K562 (cell line): ENCODE measurements at regions not wholly inside any gene's neighbourhood (a gene's known extent, or its start where the extent isn't known, plus 50 kb on each side); places are given as distances from the start of the nearest gene placed in this dataset.

Experiments
- ATAC-seq: fragments of 200-7000 bp; cut with Tn5 transposase; 3 replicates; pipeline ENCODE4 v1.9.1; 2020; ENCODE audit warnings: moderate library complexity
- BruUV-seq: library from RNA; stranded (reverse); fragments of 400-500 nt; replicated peaks from 2 replicates; lab custom pipeline; 2021; lab: Mats Ljungman, UMichigan
- CTCF ChIA-PET: fragments of 300-600 bp; formaldehyde crosslinking; extraction: SDS; loops from one replicate; lab custom pipeline; 2021; ENCODE audit warnings: low intra/inter-chr PET ratio; lab: Yijun Ruan, JAX
- POLR2A ChIA-PET: fragments of 300-600, 350-650 bp; sonication (Branson Sonifier 250); formaldehyde crosslinking; extraction: SDS; loops from one replicate; lab custom pipeline; 2021; ENCODE audit warnings: antibody characterized with exemption, inconsistent platforms; lab: Yijun Ruan, JAX
- DNase-seq, 4 experiments: peaks; one replicate each; pipeline versions ENCODE4 v3.0.0 to v3.0.0-alpha.2; 2011 to 2018; ENCODE audit warnings: low spot score in 3 of 4, mixed read lengths in 3 of 4; ENCODE audit errors: extremely low read depth in 1 of 4
- FAIRE-seq: peaks from 2 replicates; lab custom pipeline; 2011; peaks lifted over from hg19 to GRCh38; lab: Jason Lieb, UNC
- H2AFZ ChIP-seq: 2 replicates; pipeline ENCODE4 v1.6.0; 2011; ENCODE audit warnings: low read depth, low read length, control low read depth, inconsistent platforms
- H3K27ac ChIP-seq: fragments of 200-600 bp; 3 replicates; pipeline ENCODE4 v1.8.0; 2011; ENCODE audit warnings: low read depth, mild to moderate bottlenecking, control low read depth, inconsistent platforms, low read length, moderate library complexity, mixed read lengths; ENCODE audit errors: extremely low read depth
- H3K27me3 ChIP-seq, 2 experiments: fragments of 300-600 bp in 1 of 2; 2 replicates in 1 of 2; 3 replicates in 1 of 2; pipeline versions ENCODE4 v1.6.0 to v1.8.0; 2011; ENCODE audit warnings: inconsistent platforms in 2 of 2, low read length in 2 of 2, mild to moderate bottlenecking in 1 of 2, mixed read lengths in 1 of 2, moderate library complexity in 1 of 2; ENCODE audit not compliant: control insufficient read depth in 2 of 2, insufficient read depth in 2 of 2
- H3K36me3 ChIP-seq: fragments of 300-600 bp; 3 replicates; pipeline ENCODE4 v1.8.0; 2011; ENCODE audit warnings: mild to moderate bottlenecking, low read length, inconsistent platforms; ENCODE audit not compliant: control insufficient read depth, insufficient read depth
- H3K4me1 ChIP-seq, 2 experiments: fragments of 200-600 bp in 1 of 2; replicated peaks in 1 of 2; 2 replicates in 1 of 2; 3 replicates in 1 of 2; pipeline versions ENCODE4 v1.5.1 to v1.8.0; 2011; ENCODE audit warnings: inconsistent platforms in 2 of 2, low read length in 2 of 2, mild to moderate bottlenecking in 1 of 2, mixed read lengths in 1 of 2, moderate library complexity in 1 of 2; ENCODE audit not compliant: control insufficient read depth in 2 of 2, insufficient read depth in 2 of 2
- H3K4me2 ChIP-seq: 2 replicates; pipeline ENCODE4 v1.6.1; 2011; ENCODE audit warnings: low read length, control low read depth, inconsistent platforms, mixed read lengths; ENCODE audit not compliant: insufficient read depth
- H3K4me3 ChIP-seq: fragments of 200-600 bp; sonication (generic), shearing (Covaris generic); 2 replicates; pipeline ENCODE4 v1.5.1; 2016; ENCODE audit warnings: control low read depth, inconsistent platforms
- H3K79me2 ChIP-seq: fragments of 200-600 bp; 3 replicates; pipeline ENCODE4 v1.8.0; 2011; ENCODE audit warnings: low read length, inconsistent platforms; ENCODE audit not compliant: control insufficient read depth, insufficient read depth
- H3K9ac ChIP-seq, 2 experiments: 2 replicates each; pipeline versions ENCODE4 v1.6.0 to v1.6.1; 2011; ENCODE audit warnings: low read depth in 2 of 2, low read length in 2 of 2, control low read depth in 1 of 2, inconsistent platforms in 1 of 2, mild to moderate bottlenecking in 1 of 2, mixed read lengths in 1 of 2; ENCODE audit not compliant: insufficient read depth in 1 of 2
- H3K9me1 ChIP-seq: one replicate; pipeline ENCODE4 v1.6.0; 2011; ENCODE audit warnings: inconsistent platforms, mild to moderate bottlenecking, low read length, moderate library complexity; ENCODE audit not compliant: control insufficient read depth, insufficient read depth
- H3K9me3 ChIP-seq: replicated peaks from 2 replicates; pipeline ENCODE4 v1.5.1; 2011; ENCODE audit warnings: low read depth, low read length, inconsistent platforms; ENCODE audit not compliant: control insufficient read depth, insufficient read depth
- H4K20me1 ChIP-seq: replicated peaks from 2 replicates; pipeline ENCODE4 v1.6.1; 2011; ENCODE audit warnings: low read length, inconsistent platforms, mixed read lengths; ENCODE audit not compliant: control insufficient read depth, insufficient read depth
- ARID1B ChIP-seq: fragments of 450-650 bp; IDR thresholded peaks from 2 replicates; pipeline ENCODE4 v1.6.1; 2016; ENCODE audit warnings: antibody characterized with exemption, mild to moderate bottlenecking, inconsistent platforms
- BMI1 ChIP-seq: fragments of 150-350 bp; IDR thresholded peaks from 2 replicates; pipeline ENCODE4 v1.6.1; 2014; ENCODE audit warnings: low read length
- BRCA1 ChIP-seq, 2 experiments: fragments of 450-650 bp in 1 of 2; sonication (generic) in 1 of 2; formaldehyde crosslinking in 1 of 2; IDR thresholded peaks; 2 replicates each; pipeline versions ENCODE4 v1.5.0 to v1.6.1; 2017 to 2020; ENCODE audit warnings: mild to moderate bottlenecking in 1 of 2, missing genetic modification reagents in 1 of 2
- E2F3 ChIP-seq: fragments of 250-450 bp; sonication (Bioruptor Pico); IDR thresholded peaks from 2 replicates; pipeline ENCODE4 v1.4.0; 2020; ENCODE audit warnings: mild to moderate bottlenecking
- FOXJ2 ChIP-seq: fragments of 200-800 bp; sonication (Bioruptor generic); IDR thresholded peaks from 2 replicates; pipeline ENCODE4 v1.6.1; 2016; ENCODE audit warnings: missing genetic modification characterization, missing compliant biosample characterization
- HLTF ChIP-seq: fragments of 450-650 bp; IDR thresholded peaks from 2 replicates; pipeline ENCODE4 v1.6.1; 2016
- HNRNPUL1 ChIP-seq: fragments of 200-400 bp; formaldehyde crosslinking; IDR thresholded peaks from 2 replicates; pipeline ENCODE4 v1.6.1; 2017; ENCODE audit warnings: low read length
- KDM5B ChIP-seq: fragments of 200-600 bp; sonication (generic); IDR thresholded peaks from 2 replicates; pipeline ENCODE4 v1.6.1; 2012; ENCODE audit warnings: low read depth, mild to moderate bottlenecking, moderate library complexity, low read length, control low read depth, inconsistent platforms; ENCODE audit not compliant: insufficient replicate concordance
- KHSRP ChIP-seq: fragments of 450-650 bp; IDR thresholded peaks from 2 replicates; pipeline ENCODE4 v1.6.1; 2017
- NBN ChIP-seq: fragments of 450-650 bp; IDR thresholded peaks from 2 replicates; pipeline ENCODE4 v1.6.1; 2016; ENCODE audit warnings: low read depth, mild to moderate bottlenecking
- RUNX1 ChIP-seq: sonication (generic); IDR thresholded peaks from 2 replicates; pipeline ENCODE4 v1.6.1; 2016; ENCODE audit warnings: antibody characterized with exemption, low read depth
- SNRNP70 ChIP-seq: fragments of 200-400 bp; formaldehyde crosslinking; optimal IDR thresholded peaks from 2 replicates; pipeline ENCODE3; 2017; ENCODE audit warnings: low read depth, low read length
- THAP7 ChIP-seq: fragments of 250-450 bp; sonication (Bioruptor Pico); IDR thresholded peaks from 2 replicates; pipeline ENCODE4 v1.5.0; 2021
- WGBS: fragments of 100-300 bp; shearing (Covaris generic); methylation state at CpG from one replicate; pipeline ENCODE4 v1.1.6; 2016; ENCODE audit warnings: low coverage, mixed read lengths; ENCODE audit not compliant: insufficient coverage; ENCODE audit errors: missing lambda C conversion rate; 5-methylcytosine and 5-hydroxymethylcytosine counted together
- in situ Hi-C: fragments of 300-500 bp; cut with MboI; formaldehyde crosslinking; loops from 4 replicates; pipeline ENCODE4 v1.15.0; 2018; ENCODE audit warnings: inconsistent platforms, mixed read lengths
- intact Hi-C: fragments of 100-400 bp; cut with micrococcal nuclease; formaldehyde crosslinking; loops from 2 replicates; pipeline ENCODE4 v1.14.2; 2022
- TF ChIP-seq, protein P1 (sequence below): fragments of 450-650 bp; formaldehyde crosslinking; IDR thresholded peaks from 2 replicates; pipeline ENCODE4 v1.4.0; 2020; ENCODE audit warnings: mild to moderate bottlenecking, mixed read lengths
- TF ChIP-seq, protein P2 (sequence below): fragments of 450-650 bp; IDR thresholded peaks from 2 replicates; pipeline ENCODE4 v1.6.1; 2018; ENCODE audit not compliant: partially characterized antibody

DNA sequence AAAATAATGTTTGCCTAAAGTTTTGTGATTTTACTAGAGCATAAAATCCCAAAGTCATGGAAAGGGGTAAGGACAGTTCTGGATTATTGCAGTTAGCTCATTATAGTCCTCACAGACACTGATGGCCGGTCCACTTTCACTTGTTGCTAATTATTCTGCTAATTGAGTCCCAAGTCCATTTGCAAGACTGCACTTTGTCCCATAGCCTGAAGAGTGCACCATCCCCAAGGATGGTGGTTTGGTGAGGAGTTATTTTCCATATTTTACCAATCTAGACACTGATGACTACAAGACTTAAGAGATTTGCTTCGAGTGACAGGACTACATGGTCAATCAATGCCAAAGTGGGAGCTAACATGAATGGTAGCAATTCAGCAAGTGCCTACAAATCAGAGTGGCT lies 181.8 kb upstream of the CACNA2D1 start:
- BruUV-seq, result no TSS peak
- no peaks in the 10 kb centered on the region; the same call in 1 of the 2 replicates for H3K9me3 ChIP-seq
- H3K36me3 ChIP-seq, result no peaks in the 10 kb centered on the region
- intact Hi-C loops (no loop called here), in situ Hi-C loops (no loop called here)
- TF ChIP-seq, protein P1, sequence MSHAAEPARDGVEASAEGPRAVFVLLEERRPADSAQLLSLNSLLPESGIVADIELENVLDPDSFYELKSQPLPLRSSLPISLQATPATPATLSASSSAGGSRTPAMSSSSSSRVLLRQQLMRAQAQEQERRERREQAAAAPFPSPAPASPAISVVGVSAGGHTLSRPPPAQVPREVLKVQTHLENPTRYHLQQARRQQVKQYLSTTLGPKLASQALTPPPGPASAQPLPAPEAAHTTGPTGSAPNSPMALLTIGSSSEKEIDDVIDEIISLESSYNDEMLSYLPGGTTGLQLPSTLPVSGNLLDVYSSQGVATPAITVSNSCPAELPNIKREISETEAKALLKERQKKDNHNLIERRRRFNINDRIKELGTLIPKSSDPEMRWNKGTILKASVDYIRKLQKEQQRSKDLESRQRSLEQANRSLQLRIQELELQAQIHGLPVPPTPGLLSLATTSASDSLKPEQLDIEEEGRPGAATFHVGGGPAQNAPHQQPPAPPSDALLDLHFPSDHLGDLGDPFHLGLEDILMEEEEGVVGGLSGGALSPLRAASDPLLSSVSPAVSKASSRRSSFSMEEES (CRISPR knock-in tag), result no peak
- TF ChIP-seq HNRNPUL1 (no peak), THAP7 (CRISPR knock-in tag) (no peak), FOXJ2 (tag) (no peak), BRCA1 (IDR thresholded peaks at IDR 0.05) (no peak), BRCA1 (CRISPR knock-in tag; IDR thresholded peaks at IDR 0.05) (no peak), KDM5B (no peak), KHSRP (no peak), NBN (no peak), HLTF (no peak), RUNX1 (no peak), SNRNP70 (no peak), BMI1 (no peak), E2F3 (CRISPR knock-in tag) (no peak), ARID1B (no peak)
- TF ChIP-seq, protein P2, sequence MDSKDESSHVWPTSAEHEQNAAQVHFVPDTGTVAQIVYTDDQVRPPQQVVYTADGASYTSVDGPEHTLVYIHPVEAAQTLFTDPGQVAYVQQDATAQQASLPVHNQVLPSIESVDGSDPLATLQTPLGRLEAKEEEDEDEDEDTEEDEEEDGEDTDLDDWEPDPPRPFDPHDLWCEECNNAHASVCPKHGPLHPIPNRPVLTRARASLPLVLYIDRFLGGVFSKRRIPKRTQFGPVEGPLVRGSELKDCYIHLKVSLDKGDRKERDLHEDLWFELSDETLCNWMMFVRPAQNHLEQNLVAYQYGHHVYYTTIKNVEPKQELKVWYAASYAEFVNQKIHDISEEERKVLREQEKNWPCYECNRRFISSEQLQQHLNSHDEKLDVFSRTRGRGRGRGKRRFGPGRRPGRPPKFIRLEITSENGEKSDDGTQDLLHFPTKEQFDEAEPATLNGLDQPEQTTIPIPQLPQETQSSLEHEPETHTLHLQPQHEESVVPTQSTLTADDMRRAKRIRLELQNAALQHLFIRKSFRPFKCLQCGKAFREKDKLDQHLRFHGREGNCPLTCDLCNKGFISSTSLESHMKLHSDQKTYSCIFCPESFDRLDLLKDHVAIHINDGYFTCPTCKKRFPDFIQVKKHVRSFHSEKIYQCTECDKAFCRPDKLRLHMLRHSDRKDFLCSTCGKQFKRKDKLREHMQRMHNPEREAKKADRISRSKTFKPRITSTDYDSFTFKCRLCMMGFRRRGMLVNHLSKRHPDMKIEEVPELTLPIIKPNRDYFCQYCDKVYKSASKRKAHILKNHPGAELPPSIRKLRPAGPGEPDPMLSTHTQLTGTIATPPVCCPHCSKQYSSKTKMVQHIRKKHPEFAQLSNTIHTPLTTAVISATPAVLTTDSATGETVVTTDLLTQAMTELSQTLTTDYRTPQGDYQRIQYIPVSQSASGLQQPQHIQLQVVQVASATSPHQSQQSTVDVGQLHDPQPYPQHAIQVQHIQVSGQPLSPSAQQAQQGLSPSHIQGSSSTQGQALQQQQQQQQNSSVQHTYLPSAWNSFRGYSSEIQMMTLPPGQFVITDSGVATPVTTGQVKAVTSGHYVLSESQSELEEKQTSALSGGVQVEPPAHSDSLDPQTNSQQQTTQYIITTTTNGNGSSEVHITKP, result no peak
- WGBS, result 5% methylated on average over 2 of the region's 2 CpGs
- FAIRE-seq, result no peak
- H2AFZ ChIP-seq, result no peak overlapping the region
- H3K4me1 ChIP-seq, result no peaks in the 10 kb centered on the region
- H3K79me2 ChIP-seq, result no peaks in the 10 kb centered on the region
- no peak overlapping the region for H3K4me2 ChIP-seq
- no peak overlapping the region for H3K9ac ChIP-seq
- no peak overlapping the region for H3K27ac ChIP-seq
- no peaks in the 10 kb centered on the region for H3K27me3 ChIP-seq
- no peak for DNase-seq
- ChIA-PET POLR2A (no interaction called here), CTCF (no interaction called here)
- H4K20me1 ChIP-seq, result no peaks in the 10 kb centered on the region
- no peak overlapping the region for H3K4me3 ChIP-seq
- no peaks in the 10 kb centered on the region for H3K9me1 ChIP-seq
- no peak for ATAC-seq
